HG03066 (cell line): ENCODE measurements at regions not wholly inside any gene's neighbourhood (a gene's known extent, or its start where the extent isn't known, plus 50 kb on each side); places are given as distances from the start of the nearest gene placed in this dataset.
"Not testable (repeated sequence)": the region's sequence is repeated elsewhere in the genome, so short reads cannot be mapped to it uniquely, and the experiment has no call there.

Experiments used
- ATAC-seq: cut with Tn5 transposase; IDR thresholded peaks from one replicate; pipeline ENCODE4 v1.9.1; 2021; ENCODE audit warnings: low read depth; ENCODE audit not compliant: unreplicated experiment

- no peak for ATAC-seq
Observed at GRCh38 chr5:87765009-87765408, 352.3 kb upstream of the CCNH start.

- no peak for ATAC-seq
Observed at GRCh38 chr5:87762631-87763030, 349.9 kb upstream of the CCNH start.

- no peak for ATAC-seq
Observed at GRCh38 chr5:87756951-87757350, 344.2 kb upstream of the CCNH start.

- no peak for ATAC-seq
Observed at GRCh38 chr5:87755360-87755759, 342.6 kb upstream of the CCNH start.

- ATAC-seq, result no peak
Observed at GRCh38 chr5:87754009-87754757, 341.5 kb upstream of the CCNH start.

GRCh38 chr5:87752362-87752761 is 339.6 kb upstream of the CCNH start:
- ATAC-seq, result no peak

- ATAC-seq, result no peak
Observed at GRCh38 chr5:87751824-87752223, 339.1 kb upstream of the CCNH start.

- ATAC-seq, result no peak
Observed at GRCh38 chr5:87746891-87747377, 334.2 kb upstream of the CCNH start.

- no peak for ATAC-seq
Observed at GRCh38 chr5:87746341-87746740, 333.6 kb upstream of the CCNH start.

GRCh38 chr5:87741881-87742280 is 329.2 kb upstream of the CCNH start:
- no peak for ATAC-seq

- no peak for ATAC-seq
Observed at GRCh38 chr5:87735923-87736322, 323.2 kb upstream of the CCNH start.

- no peak for ATAC-seq
Observed at GRCh38 chr5:87733897-87734296, 321.2 kb upstream of the CCNH start.

GRCh38 chr5:87732875-87733768 is 320.4 kb upstream of the CCNH start:
- no peak for ATAC-seq

- no peak for ATAC-seq
Observed at GRCh38 chr5:87729781-87730180, 317.1 kb upstream of the CCNH start.

GRCh38 chr5:87722286-87722685 is 309.6 kb upstream of the CCNH start:
- ATAC-seq, result no peak

GRCh38 chr5:87718224-87718925 is 305.6 kb upstream of the CCNH start:
- ATAC-seq, result not testable (repeated sequence)

GRCh38 chr5:87717761-87718160 is 305.0 kb upstream of the CCNH start:
- ATAC-seq, result no peak

- ATAC-seq, result no peak
Observed at GRCh38 chr5:87705876-87706275, 293.1 kb upstream of the CCNH start.

GRCh38 chr5:87686975-87687374 is 274.2 kb upstream of the CCNH start:
- peak; percentile 64 for ATAC-seq

- no peak for ATAC-seq
Observed at GRCh38 chr5:87686018-87686417, 273.3 kb upstream of the CCNH start.

- ATAC-seq, result no peak
Observed at GRCh38 chr5:87674235-87674634, 261.5 kb upstream of the CCNH start.
